ENCODE measurements at regions not wholly inside any gene's neighbourhood (a gene's known extent, or its start where the extent isn't known, plus 50 kb on each side); places are given as distances from the start of the nearest gene placed in this dataset.

- ChIA-PET CTCF (no interaction called here), POLR2A (no interaction called here)
- Mint-ChIP-seq H3K9me3 (no peaks in the 10 kb centered on the region), H3K4me3 (no peak overlapping the region), H3K4me1 (peaks cover 24% of the 10 kb centered on the region), H3K27me3 (ENCODE audit: low read depth) (no peaks in the 10 kb centered on the region), H3K27ac (no peak overlapping the region), H3K36me3 (no peaks in the 10 kb centered on the region)
- ATAC-seq (no peak), DNase-seq (ENCODE audit: low spot score) (no peak)
- no peak for TF ChIP-seq JAZF1 (CRISPR knock-in tag; IDR thresholded peaks at IDR 0.05)
- TF ChIP-seq ZNF138 (CRISPR knock-in tag; conservative IDR thresholded peaks at IDR 0.05): no peak
- TF ChIP-seq TCF7 (CRISPR knock-in tag; IDR thresholded peaks at IDR 0.05; ENCODE audit: low read depth): no peak
- TF ChIP-seq JUN (CRISPR knock-in tag; IDR thresholded peaks at IDR 0.05): no peak
- TF ChIP-seq AR (CRISPR knock-in tag; IDR thresholded peaks at IDR 0.05): no peak
- TF ChIP-seq ATF1 (CRISPR knock-in tag; IDR thresholded peaks at IDR 0.05): no peak
- no peak for TF ChIP-seq ZNF416 (CRISPR knock-in tag; IDR thresholded peaks at IDR 0.05)
- TF ChIP-seq, protein P1, sequence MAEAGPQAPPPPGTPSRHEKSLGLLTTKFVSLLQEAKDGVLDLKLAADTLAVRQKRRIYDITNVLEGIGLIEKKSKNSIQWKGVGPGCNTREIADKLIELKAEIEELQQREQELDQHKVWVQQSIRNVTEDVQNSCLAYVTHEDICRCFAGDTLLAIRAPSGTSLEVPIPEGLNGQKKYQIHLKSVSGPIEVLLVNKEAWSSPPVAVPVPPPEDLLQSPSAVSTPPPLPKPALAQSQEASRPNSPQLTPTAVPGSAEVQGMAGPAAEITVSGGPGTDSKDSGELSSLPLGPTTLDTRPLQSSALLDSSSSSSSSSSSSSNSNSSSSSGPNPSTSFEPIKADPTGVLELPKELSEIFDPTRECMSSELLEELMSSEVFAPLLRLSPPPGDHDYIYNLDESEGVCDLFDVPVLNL (CRISPR knock-in tag; IDR thresholded peaks at IDR 0.05; ENCODE audit: borderline replicate concordance, low read depth): no peak
Measured at GRCh38 chr18:43879415-43879814, 602.1 kb upstream of the SYT4 start.

DNA sequence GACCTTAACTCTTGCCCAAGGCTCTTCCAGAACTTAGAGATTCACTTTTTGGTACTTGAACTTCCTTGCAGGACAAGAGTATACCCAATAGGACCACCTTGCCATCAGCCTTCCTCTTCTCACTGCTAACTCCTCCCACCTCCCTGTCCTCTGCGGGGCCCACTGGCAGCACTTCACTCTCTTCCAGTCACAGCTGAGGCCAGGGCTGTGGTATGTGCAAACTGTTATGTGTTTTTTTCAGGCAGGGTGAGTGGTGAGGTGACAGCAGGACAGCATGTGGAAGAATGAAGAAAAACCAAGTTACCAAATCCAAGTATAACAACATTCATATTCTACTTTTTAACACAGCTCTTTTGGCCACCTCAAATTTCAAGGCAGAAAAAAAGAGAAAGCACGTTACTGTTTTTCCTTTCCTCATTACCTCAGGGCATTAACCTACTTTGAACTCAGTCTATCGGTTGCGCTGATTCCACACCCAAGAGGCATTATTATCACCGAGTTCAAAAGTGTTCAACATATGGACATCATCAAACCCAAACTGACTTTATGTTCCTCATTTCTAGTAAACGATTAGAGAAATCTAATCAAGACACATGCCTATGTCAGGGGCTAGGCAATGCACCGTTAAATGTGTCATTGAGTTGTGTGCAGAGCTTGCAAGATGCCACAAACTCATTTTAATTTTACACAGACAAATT lies 605.2 kb upstream of the SYT4 start:
- ATAC-seq: peak; percentile 32; the same call in 1 of the 2 replicates
- H3K9me3 Mint-ChIP-seq: 0 out of 2 replicates have a peak, but pooled peaks cover 4% of the 10 kb centered on the region
- H3K27me3 Mint-ChIP-seq (ENCODE audit: low read depth): no peaks in the 10 kb centered on the region
- H3K4me3 Mint-ChIP-seq: no peak overlapping the region
- H3K27ac Mint-ChIP-seq: peak overlapping the region; percentile 17; the same call in 1 of the 2 replicates
- ChIA-PET POLR2A (no interaction called here), CTCF (no interaction called here)
- peak; percentile 12 for DNase-seq (ENCODE audit: low spot score)
- TF ChIP-seq HMGA2 (CRISPR knock-in tag; IDR thresholded peaks at IDR 0.05) (no peak), NFATC4 (CRISPR knock-in tag; IDR thresholded peaks at IDR 0.05) (no peak), JAZF1 (CRISPR knock-in tag; IDR thresholded peaks at IDR 0.05) (no peak)
- peaks cover 26% of the 10 kb centered on the region for H3K4me1 Mint-ChIP-seq
- no peaks in the 10 kb centered on the region for H3K36me3 Mint-ChIP-seq

GRCh38 chr18:43883886-43884285 lies 606.6 kb upstream of the SYT4 start:
- Mint-ChIP-seq H3K9me3 (0 out of 2 replicates have a peak, but pooled peaks cover 4% of the 10 kb centered on the region), H3K27ac (no peak overlapping the region), H3K4me1 (peaks cover 35% of the 10 kb centered on the region), H3K27me3 (ENCODE audit: low read depth) (no peaks in the 10 kb centered on the region), H3K4me3 (no peak overlapping the region), H3K36me3 (no peaks in the 10 kb centered on the region)
- no peak for DNase-seq (ENCODE audit: low spot score)
- ChIA-PET POLR2A (no interaction called here), CTCF (no interaction called here)
- ATAC-seq: no peak
- no peak for TF ChIP-seq ZNF396 (CRISPR knock-in tag; IDR thresholded peaks at IDR 0.05; ENCODE audit: borderline replicate concordance)
- TF ChIP-seq NR1H2 (CRISPR knock-in tag; IDR thresholded peaks at IDR 0.05): no peak

DNA sequence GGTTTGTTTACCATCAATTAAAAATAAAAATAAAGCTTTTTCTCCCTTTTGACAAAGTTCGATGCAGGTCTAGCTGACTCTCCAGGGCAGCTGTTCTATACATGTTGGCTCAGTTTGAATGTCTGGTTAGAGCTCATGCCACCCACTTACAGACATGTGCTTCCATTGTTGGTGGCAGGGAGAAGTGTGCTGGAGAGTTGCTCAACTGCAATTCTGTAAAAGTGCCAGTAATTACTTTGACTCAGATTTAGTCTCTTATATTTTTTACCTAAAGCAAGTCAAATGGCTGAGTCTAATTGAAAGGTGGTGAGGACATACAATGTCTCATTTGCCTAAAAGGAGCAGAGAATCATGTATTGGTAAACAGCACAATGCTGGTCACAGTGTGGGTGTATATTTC lies 609.1 kb upstream of the SYT4 start:
- CTCF ChIA-PET: no interaction called here
- no peak overlapping the region for H3K4me3 Mint-ChIP-seq
- H3K27me3 Mint-ChIP-seq (ENCODE audit: low read depth): no peaks in the 10 kb centered on the region
- no peaks in the 10 kb centered on the region for H3K36me3 Mint-ChIP-seq
- POLR2A ChIA-PET: interaction anchor here (0.7 kb wide), 1 partner anchor 85 kb away, joined by 3 read pairs; no protein-coding TSS in a partner anchor
- ATAC-seq: no peak
- DNase-seq (ENCODE audit: low spot score): no peak
- no peak overlapping the region for H3K27ac Mint-ChIP-seq
- peaks cover 35% of the 10 kb centered on the region for H3K4me1 Mint-ChIP-seq
- no peak for TF ChIP-seq PRRX2 (CRISPR knock-in tag; IDR thresholded peaks at IDR 0.05)
- TF ChIP-seq SOX15 (CRISPR knock-in tag; IDR thresholded peaks at IDR 0.05): no peak
- no peak for TF ChIP-seq TP53 (CRISPR knock-in tag; IDR thresholded peaks at IDR 0.05)
- TF ChIP-seq, protein P2, sequence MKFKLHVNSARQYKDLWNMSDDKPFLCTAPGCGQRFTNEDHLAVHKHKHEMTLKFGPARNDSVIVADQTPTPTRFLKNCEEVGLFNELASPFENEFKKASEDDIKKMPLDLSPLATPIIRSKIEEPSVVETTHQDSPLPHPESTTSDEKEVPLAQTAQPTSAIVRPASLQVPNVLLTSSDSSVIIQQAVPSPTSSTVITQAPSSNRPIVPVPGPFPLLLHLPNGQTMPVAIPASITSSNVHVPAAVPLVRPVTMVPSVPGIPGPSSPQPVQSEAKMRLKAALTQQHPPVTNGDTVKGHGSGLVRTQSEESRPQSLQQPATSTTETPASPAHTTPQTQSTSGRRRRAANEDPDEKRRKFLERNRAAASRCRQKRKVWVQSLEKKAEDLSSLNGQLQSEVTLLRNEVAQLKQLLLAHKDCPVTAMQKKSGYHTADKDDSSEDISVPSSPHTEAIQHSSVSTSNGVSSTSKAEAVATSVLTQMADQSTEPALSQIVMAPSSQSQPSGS (CRISPR knock-in tag; IDR thresholded peaks at IDR 0.05; ENCODE audit: borderline replicate concordance, low read depth): no peak
- no peak for TF ChIP-seq MYBL2 (CRISPR knock-in tag; IDR thresholded peaks at IDR 0.05)
- TF ChIP-seq MAX (CRISPR knock-in tag; IDR thresholded peaks at IDR 0.05): no peak
- no peak for TF ChIP-seq ZBTB43 (CRISPR knock-in tag; IDR thresholded peaks at IDR 0.05)
- no peak for TF ChIP-seq ELF4 (CRISPR knock-in tag; IDR thresholded peaks at IDR 0.05; ENCODE audit: low read depth)
- TF ChIP-seq USF2 (CRISPR knock-in tag; IDR thresholded peaks at IDR 0.05): no peak
- H3K9me3 Mint-ChIP-seq: peaks cover 16% of the 10 kb centered on the region
